ENCODE measurements at regions not wholly inside any gene's neighbourhood (a gene's known extent, or its start where the extent isn't known, plus 50 kb on each side); places are given as distances from the start of the nearest gene placed in this dataset.

GRCh38 chr10:100654782-100655325 lies 90.5 kb upstream of the PAX2 start:
- TF ChIP-seq CTCF (IDR thresholded peaks at IDR 0.05) (no peak), POLR2A (IDR thresholded peaks at IDR 0.05) (no peak)
